HG03196 (cell line): ENCODE measurements at regions not wholly inside any gene's neighbourhood (a gene's known extent, or its start where the extent isn't known, plus 50 kb on each side); places are given as distances from the start of the nearest gene placed in this dataset.

Experiments used
- ATAC-seq: cut with Tn5 transposase; IDR thresholded peaks from one replicate; pipeline ENCODE4 v1.9.1; 2021; ENCODE audit not compliant: unreplicated experiment

DNA sequence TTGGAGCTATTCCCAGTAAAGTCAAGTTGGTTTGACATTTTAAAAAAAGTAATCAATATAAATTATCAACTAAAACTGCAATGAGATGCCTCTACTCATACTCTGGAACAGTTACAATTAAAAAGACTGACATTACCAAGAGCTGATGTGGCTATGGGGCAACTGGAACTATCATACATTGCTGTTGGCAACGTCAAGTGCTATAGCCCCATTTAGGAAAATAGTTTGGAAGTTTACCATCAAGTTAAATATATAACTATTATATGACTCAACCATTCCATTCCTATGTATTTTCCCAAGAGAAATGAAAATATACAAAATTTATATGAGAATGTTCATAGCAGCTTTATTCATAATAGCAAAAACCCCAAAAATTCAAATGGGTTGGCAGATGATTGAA, 111.4 kb upstream of the HDGFL1 start:
- ATAC-seq, result no peak

DNA sequence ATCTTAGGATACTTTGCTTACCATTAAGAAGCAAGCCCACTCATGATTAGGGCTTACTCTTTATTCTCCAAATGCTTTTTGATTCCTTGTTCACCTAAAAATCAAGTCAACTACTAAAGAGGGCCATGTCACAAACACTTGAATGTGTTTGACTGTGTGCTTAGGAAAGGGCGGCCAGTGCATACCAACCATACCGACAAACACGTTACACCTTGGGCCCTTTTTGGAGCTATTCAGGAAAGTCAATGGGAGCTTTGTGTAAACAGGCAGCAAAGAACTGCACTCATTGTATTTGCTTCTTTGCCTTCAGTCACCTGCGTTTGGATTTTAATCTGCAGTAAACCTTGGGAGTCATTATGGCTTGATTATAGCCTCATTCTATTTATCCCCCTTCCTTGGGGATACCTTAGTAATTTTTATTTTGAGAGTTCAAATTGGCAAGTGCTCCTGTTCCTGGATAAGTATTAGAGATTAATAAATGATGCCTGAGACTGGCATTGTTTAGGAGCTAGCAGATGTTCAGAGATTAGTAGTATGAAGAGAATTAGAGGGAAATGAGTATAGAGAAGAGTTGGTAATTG, 102.6 kb upstream of the HDGFL1 start:
- no peak for ATAC-seq

DNA sequence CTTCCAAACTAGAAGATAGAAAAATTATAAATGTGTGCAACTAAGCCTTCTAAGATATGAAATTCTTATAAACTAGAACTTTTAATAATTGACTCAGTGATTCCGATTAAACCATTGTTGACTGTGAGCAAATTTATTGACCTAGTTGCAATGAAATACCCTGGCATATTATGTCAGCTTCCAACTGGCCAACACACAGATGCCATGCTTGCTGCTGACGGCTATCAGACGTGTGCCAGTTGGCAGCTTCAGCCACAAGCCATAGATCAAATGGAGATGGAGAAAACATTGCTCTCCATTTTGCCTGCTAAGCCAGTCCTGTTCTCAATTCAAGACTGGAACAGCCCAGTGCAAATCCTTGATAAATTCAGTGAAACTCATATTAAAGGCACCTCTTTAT, 101.7 kb upstream of the HDGFL1 start:
- no peak for ATAC-seq

DNA sequence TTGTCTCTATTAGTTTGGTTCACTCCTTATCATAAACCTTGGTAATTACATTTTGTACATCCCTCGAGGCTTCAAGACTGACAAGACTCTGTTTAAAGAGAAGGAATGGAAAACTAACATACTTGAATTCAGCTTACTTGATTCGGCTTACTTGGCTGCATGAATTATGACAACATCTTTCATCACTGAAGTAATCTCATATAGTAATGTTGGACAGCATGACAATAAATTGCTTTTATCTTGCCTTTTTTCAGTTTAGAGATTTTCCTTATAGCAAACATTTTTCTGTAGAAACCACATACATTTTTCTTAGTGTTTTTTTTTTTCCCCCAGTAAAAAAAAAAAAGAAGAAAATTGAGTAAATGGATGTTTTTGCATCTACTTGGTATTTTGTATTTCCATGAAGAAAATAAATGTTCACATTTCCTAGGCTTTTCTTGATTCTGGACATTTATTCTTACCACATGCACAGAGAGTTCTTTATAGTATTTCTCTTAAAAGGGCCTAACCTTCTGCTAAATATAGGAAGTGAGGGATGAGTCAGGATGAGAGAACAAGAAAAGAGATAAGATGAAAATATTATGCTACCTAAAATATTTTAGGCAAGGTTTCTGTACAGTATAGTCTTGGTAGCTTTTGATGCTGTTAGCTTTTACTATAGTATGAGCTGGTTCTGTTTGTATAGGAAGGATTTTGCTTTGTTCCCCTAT, 101.0 kb upstream of the HDGFL1 start:
- ATAC-seq, result no peak

DNA sequence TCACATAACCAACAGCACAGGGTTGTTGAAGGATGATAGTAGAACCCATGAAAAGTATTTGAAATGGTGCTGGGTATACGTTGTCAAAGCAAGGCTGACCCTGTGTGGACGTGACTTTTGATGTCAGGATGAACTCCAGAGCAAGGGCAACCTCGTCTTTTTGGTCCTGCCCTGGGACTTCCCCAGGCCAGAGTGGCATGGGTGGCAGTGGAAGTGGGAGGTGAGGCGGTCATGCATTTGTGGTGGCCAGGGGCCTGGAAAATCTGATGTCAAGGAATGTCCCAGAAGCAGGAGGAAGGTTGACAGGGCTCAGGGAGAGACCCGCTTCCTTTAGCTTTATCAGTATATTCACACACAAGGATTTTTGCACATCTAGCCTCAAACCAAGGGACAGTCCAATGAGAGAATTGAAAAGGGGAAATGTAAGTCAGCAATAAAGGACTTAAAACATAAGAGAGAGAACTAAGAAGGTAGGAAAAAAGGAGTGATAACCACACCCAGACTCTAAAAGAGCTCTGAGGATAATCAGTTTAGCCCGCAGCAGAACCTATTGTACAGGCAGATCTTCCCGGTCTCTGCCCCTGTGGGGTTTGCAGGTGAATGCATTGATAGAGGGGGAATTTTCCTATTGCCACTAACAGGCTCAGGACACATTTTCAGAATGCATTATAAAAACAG, 98.8 kb upstream of the HDGFL1 start:
- ATAC-seq, result no peak

DNA sequence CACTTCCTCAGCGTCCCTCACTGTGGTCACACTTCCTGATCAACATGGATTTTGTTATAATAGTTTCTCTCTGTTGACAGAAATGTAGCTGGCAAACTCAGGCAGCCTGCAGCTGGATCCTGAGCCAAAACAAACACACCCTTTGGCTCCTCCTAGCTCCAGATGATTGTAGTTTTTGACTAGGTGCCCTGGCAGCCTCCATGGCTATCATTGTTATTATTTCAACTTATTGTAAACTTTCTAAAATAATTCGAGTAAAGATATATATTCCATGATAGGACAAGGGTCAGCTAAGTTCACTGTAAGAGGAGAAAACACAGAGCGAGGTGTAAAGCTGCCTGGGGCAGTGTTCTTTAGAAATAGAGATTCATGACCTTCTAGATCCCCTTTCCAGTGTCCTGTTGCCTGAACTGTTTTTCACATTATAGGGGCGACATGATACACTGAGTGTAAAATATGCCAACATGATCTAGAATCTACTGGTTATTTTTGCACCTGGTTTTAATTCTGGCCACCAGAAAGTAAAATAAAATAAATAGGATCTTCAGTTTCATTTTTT, 98.2 kb upstream of the HDGFL1 start:
- no peak for ATAC-seq

DNA sequence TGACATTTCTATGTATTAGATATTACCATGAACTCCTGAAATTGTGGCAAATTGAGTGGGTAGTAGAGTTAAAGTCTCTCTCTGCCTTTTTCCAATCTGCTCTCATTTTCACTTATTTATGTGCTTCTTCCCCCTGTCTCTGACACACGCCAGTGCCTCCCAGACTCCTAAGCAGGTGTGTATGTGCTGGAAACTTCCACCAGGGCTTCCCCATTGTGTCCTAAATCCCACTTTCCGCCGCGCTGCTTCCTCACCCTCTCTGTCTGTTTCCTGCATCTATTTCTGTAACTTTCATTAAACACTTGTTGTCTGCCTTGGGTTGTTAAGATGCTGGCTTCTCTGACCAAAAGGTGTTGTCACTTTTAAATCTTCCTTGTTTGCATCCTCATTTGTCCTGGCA, 97.6 kb upstream of the HDGFL1 start:
- no peak for ATAC-seq

DNA sequence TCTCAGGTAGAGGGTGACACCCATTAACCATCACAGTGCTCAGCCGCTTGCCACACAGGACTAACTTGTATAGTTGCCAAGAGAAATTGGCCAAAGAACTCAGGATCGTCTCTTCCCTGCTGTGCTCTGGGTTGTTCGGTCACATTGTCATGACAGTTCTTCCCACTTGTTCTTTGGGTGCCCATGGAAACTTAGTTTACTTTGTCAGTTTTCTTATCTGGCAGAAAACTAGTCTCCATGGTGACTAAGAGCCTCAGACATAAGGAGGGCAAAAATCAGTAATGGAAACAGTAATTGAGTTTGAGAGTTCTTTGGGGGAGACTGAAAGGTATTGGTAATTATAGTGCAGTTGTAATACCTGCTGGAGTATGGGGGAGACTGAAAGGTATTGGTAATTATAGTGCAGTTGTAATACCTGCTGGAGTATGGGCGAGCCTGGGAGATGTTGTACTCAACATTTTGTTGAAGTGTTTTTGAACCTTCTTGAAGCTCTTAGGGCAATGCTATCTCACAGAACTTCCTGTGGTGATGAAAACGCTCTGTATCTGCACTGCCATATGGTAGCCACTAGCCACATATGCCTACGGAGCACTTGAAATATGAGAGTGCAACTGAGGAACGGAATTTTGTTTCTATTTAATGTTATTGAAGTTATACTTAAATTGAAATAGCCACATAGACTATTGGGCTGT, 95.2 kb upstream of the HDGFL1 start:
- no peak for ATAC-seq

DNA sequence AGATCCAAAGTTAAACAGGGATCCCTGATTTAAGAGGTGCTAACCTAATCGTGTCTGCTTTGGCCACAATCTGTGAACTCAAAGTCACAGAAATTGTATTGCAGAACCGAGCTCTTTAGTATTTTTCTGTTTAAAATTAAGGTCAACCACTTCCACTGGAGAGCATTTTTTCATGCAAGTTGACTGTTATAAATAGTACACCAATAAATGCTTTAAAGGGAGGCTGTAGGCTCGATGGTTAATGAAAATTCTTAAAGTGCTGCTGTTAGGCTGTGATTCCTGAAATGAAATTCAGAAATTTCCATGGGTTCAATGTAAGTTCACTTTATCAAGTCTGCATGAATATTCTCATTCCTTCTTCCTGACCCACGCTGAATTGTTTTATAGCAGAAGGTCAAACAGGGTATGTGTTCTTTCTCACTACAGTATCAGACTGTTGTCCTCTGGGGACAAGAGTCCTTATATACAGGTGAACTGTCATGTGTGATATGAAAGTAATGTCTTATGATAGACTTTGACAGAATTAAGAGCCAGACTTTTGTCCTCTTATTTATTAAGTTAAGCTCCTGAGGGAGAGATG, 92.5 kb upstream of the HDGFL1 start:
- no peak for ATAC-seq

DNA sequence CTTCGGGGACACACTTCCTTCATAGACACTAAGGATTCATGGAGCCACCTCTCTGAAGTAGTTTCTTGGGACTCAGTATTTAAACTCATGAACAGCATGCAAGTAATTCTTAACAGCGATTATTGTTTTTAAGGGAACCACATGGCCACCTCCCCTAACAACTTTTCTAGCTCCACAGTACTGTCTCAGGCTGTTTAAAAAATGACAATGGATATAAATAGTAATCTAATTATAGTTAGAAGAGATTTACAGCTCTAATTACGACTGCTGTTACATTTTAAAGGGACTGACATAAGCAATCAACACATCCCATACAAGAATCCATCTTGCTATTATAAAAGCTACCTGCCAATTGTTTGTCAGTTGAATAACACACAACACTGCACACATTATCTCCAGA, 72.1 kb upstream of the HDGFL1 start:
- ATAC-seq, result no peak

DNA sequence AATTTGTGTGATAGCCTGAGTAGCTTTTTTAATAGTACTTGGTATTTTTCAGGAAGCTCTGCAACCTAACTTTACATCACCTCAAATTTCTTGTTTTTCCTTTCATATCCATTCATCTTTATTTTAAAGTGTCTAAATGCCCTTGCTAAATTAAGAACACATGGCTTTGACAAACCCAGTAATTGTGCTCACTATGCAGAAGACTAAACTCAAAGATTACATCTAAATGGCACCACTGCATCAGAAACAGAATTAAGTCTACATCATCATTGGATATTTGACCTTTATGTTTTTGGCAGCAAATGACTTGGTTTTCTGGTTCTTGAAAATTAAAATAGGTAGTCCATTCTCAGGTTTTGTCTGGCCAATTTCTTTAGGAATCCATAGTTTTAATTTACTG, 69.6 kb upstream of the HDGFL1 start:
- no peak for ATAC-seq

DNA sequence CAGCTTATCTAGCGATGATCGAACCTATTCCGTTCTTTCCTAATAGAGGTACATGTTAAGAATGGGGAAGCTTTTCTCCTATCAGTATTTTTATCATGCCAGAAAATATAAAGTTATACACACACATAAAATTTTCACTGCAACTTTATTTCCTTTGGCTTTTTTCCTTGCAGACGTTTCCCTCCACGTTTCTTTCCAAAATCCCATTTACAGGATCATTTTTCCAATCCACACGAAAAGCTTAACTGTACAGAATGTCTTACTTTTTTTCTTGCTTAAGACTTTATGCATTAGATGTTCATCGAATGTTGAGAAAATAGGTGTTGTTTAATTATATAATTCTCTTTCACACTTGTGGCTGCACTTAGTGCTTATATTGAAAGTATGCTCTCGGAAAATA, 62.9 kb upstream of the HDGFL1 start:
- no peak for ATAC-seq

DNA sequence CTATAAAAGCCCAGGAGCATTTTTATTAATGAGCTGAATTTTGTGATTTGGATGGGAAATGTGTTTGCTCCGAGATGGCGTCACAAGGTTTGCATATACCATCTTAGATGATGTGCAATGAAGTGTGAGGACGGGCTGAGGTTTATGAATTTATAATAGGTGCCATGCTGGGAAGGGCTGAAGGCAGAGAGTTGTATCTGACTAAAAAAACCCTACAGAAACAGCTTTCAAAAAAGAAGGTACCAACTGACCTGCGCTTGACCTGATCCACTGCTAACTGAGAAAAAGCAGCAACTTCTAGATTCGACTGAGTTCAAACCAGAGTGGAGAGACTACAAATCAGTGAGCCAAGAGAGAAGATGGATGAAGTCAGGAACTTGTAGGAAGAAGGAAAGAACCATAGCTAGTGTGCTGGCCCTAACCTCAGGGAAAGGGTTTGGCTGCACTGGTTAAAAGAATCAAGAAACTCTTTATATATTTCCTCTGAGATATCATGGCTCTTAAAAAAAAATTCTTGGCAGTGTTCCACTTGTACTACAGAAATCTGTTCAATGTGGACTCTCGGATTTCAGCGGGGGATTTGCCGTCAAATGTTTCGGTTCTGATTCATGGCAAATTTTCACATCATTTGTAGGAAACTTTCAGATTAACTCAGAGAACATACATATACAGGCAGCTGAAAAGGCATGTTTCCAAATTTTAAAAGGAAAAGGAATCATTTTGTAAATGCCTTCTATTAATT, 56.5 kb upstream of the HDGFL1 start:
- ATAC-seq, result no peak

DNA sequence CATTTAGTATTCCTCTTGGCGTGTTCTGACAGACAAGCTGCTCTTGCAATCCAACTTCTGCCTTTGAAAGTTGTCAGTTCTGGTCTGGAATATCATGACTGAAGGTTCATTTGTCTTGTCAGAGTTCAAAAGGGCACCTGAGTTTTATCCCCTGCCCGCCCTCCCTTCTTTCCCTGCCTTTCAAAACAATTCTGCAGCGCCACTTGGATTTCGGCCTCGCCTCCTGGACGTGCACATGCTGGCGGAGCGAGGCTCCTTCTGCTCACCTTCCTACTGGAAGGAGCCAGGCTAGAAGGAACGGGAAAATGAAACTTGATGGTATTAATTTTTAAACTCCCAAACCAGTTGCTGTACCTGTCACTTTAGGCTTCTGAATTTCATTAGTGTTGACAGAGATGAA, 55.7 kb upstream of the HDGFL1 start:
- ATAC-seq, result no peak

DNA sequence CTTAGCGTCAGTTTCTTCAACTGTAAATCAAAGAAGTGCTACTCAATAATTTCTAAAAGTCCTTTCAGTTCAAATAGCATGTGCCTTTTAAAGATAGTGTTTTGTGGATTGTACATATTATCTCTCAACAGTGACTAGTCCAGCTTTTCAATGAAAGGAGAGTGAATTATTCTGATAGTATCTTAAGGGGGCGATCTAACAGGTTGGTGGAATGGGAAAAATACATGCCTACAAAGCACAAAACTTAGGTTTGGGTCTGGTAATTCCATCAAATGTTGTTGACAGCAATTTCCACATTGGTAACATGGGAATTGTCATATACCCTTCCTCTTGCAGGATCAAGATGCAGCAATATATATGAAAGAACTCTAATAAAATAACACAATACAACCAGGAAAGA, 50.1 kb upstream of the HDGFL1 start:
- ATAC-seq, result no peak
